Glutamatergic neuron (in vitro differentiated cells): ENCODE measurements at regions not wholly inside any gene's neighbourhood (a gene's known extent, or its start where the extent isn't known, plus 50 kb on each side); places are given as distances from the start of the nearest gene placed in this dataset.

Experiments used
- DNase-seq: peaks from one replicate; pipeline ENCODE4 v3.0.0; 2022
- H3K27ac Mint-ChIP-seq: one replicate; pipeline ENCODE4 v1.8.0; 2020; ENCODE audit warnings: mild to moderate bottlenecking, mixed read lengths, inconsistent platforms; ENCODE audit not compliant: unreplicated experiment
- H3K27me3 Mint-ChIP-seq: one replicate; pipeline ENCODE4 v1.8.0; 2020; ENCODE audit warnings: mild to moderate bottlenecking, moderate library complexity, mixed read lengths, inconsistent platforms; ENCODE audit not compliant: unreplicated experiment
- H3K36me3 Mint-ChIP-seq: one replicate; pipeline ENCODE4 v1.8.0; 2020; ENCODE audit warnings: mild to moderate bottlenecking, mixed read lengths, inconsistent platforms; ENCODE audit not compliant: unreplicated experiment
- H3K4me1 Mint-ChIP-seq: one replicate; pipeline ENCODE4 v1.8.0; 2020; ENCODE audit warnings: mild to moderate bottlenecking, low read depth, mixed read lengths, inconsistent platforms; ENCODE audit not compliant: unreplicated experiment
- H3K4me3 Mint-ChIP-seq: one replicate; pipeline ENCODE4 v1.8.0; 2020; ENCODE audit warnings: mild to moderate bottlenecking, mixed read lengths, inconsistent platforms; ENCODE audit not compliant: unreplicated experiment
- H3K9me3 Mint-ChIP-seq: one replicate; pipeline ENCODE4 v1.8.0; 2020; ENCODE audit warnings: mild to moderate bottlenecking, moderate library complexity, mixed read lengths, inconsistent platforms; ENCODE audit not compliant: unreplicated experiment
- CTCF ChIP-seq: fragments of 200-600 bp; sonication (generic); IDR thresholded peaks from one replicate; pipeline ENCODE4 v1.5.0; 2021; ENCODE audit not compliant: partially characterized antibody, unreplicated experiment

- Mint-ChIP-seq H3K9me3 (no peaks in the 10 kb centered on the region), H3K27ac (no peak overlapping the region), H3K4me3 (no peak overlapping the region), H3K4me1 (no peaks in the 10 kb centered on the region), H3K36me3 (peaks cover 4% of the 10 kb centered on the region), H3K27me3 (peaks cover 2% of the 10 kb centered on the region)
- no peak for TF ChIP-seq CTCF
- no peak for DNase-seq
Observed at GRCh38 chr6:11380969-11381744, 148.7 kb upstream of the NEDD9 start.

GRCh38 chr6:11380549-11380948, 148.1 kb upstream of the NEDD9 start:
- Mint-ChIP-seq H3K4me1 (no peaks in the 10 kb centered on the region), H3K4me3 (no peak overlapping the region), H3K36me3 (peaks cover 7% of the 10 kb centered on the region), H3K27me3 (peaks cover 2% of the 10 kb centered on the region), H3K9me3 (no peaks in the 10 kb centered on the region), H3K27ac (no peak overlapping the region)
- no peak for TF ChIP-seq CTCF
- no peak for DNase-seq

GRCh38 chr6:11379805-11380204, 147.3 kb upstream of the NEDD9 start:
- TF ChIP-seq CTCF: no peak
- Mint-ChIP-seq H3K4me1 (no peaks in the 10 kb centered on the region), H3K27me3 (peaks cover 2% of the 10 kb centered on the region), H3K9me3 (no peaks in the 10 kb centered on the region), H3K27ac (no peak overlapping the region), H3K36me3 (peaks cover 7% of the 10 kb centered on the region), H3K4me3 (no peak overlapping the region)
- no peak for DNase-seq

- no peak overlapping the region for H3K27ac Mint-ChIP-seq
- DNase-seq: no peak
- H3K9me3 Mint-ChIP-seq: no peaks in the 10 kb centered on the region
- H3K27me3 Mint-ChIP-seq: peaks cover 2% of the 10 kb centered on the region
- peaks cover 7% of the 10 kb centered on the region for H3K36me3 Mint-ChIP-seq
- no peak for TF ChIP-seq CTCF
- no peaks in the 10 kb centered on the region for H3K4me1 Mint-ChIP-seq
- no peak overlapping the region for H3K4me3 Mint-ChIP-seq
Observed at GRCh38 chr6:11378639-11379038, 146.2 kb upstream of the NEDD9 start.

GRCh38 chr6:11374036-11375010, 141.9 kb upstream of the NEDD9 start:
- H3K36me3 Mint-ChIP-seq: peaks cover 7% of the 10 kb centered on the region
- no peak for TF ChIP-seq CTCF
- DNase-seq: no peak
- no peaks in the 10 kb centered on the region for H3K4me1 Mint-ChIP-seq
- H3K27me3 Mint-ChIP-seq: no peaks in the 10 kb centered on the region
- H3K9me3 Mint-ChIP-seq: no peaks in the 10 kb centered on the region
- no peak overlapping the region for H3K27ac Mint-ChIP-seq
- H3K4me3 Mint-ChIP-seq: no peak overlapping the region
